ENCODE measurements at regions not wholly inside any gene's neighbourhood (a gene's known extent, or its start where the extent isn't known, plus 50 kb on each side); places are given as distances from the start of the nearest gene placed in this dataset.

DNA sequence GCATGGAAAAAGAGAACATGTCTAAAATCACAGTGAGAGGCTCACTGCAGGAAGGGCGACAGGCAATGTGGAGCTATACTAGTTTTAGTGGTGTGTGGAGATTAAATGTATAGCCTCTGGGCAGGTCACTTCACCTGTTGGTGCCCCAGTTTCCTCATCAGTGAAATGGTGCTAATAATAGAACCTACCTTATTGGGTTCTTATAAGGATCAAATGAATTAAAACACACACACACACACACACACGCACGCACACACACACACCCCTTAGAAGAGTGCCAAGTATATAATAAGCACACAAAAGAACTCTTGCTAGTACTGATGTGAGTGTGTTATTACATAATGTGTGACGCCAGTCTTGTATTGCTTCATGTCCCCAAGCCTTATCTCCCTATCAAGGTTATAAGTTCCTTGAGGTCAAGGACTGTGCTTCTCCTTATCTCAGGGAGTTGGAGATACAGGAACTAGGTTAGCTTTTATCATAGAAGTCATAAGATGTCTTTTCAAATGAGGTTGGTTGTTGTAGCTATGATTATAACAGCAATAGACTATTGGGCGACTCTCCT is 98.0 kb upstream of the CXCR4 start:
- Histone ChIP-seq H3K9me3 (replicated peaks; ENCODE audit: control insufficient read depth, insufficient read depth, low read length) (peaks cover 2% of the 10 kb centered on the region; the same call in 2 of the 3 replicates), H3K9ac (ENCODE audit: control insufficient read depth, insufficient read depth, low read length) (no peak overlapping the region), H3K4me1 (ENCODE audit: control insufficient read depth, insufficient read depth, low read length) (no peaks in the 10 kb centered on the region), H3K27ac (ENCODE audit: control insufficient read depth, insufficient read depth) (no peak overlapping the region), H3K4me3 (no peak overlapping the region), H3K79me2 (ENCODE audit: control insufficient read depth, insufficient read depth, low read length) (no peaks in the 10 kb centered on the region), H2AFZ (ENCODE audit: control insufficient read depth, low read depth, low read length) (no peak overlapping the region), H3K4me2 (ENCODE audit: control insufficient read depth, insufficient read depth) (no peak overlapping the region), H3K27me3 (replicated peaks in 1 of 2; ENCODE audit: control insufficient read depth in 2 of 2, insufficient read depth in 2 of 2, low read length in 1 of 2) (peaks cover 0 to 9% of the 10 kb centered on the region in 2 experiments; a peak in 1 of 4 replicates), H3K36me3 (ENCODE audit: control insufficient read depth in 2 of 2, insufficient read depth in 2 of 2, low read length in 1 of 2) (no peaks in the 10 kb centered on the region), H4K20me1 (ENCODE audit: control insufficient read depth, insufficient read depth) (no peaks in the 10 kb centered on the region)
- POLR2A ChIA-PET: interaction anchor here (1.0 to 4.1 kb wide), 8 partner anchors 9 to 81 kb away, joined by 3 to 27 read pairs (median 4); no protein-coding TSS in a partner anchor
- SMC1A ChIA-PET (ENCODE audit: uncharacterized antibody, unreplicated experiment): interaction anchor here (0.6 to 7.4 kb wide), 23 partner anchors 8 to 302 kb away, joined by 3 to 104 read pairs (median 6); no protein-coding TSS in a partner anchor
- FAIRE-seq (no peak), DNase-seq (ENCODE audit: low read depth, low spot score) (no peak), ATAC-seq (no peak)
- no TSS peak for BruUV-seq (replicated peaks)
- in situ Hi-C loops (cut with MboI): no loop called here
- no peak for TF ChIP-seq SMAD5 (IDR thresholded peaks at IDR 0.05; ENCODE audit: low read depth)
- TF ChIP-seq TBL1XR1 (IDR thresholded peaks at IDR 0.05; ENCODE audit: low read depth, low read length): no peak
- TF ChIP-seq SPI1 (IDR thresholded peaks at IDR 0.05; ENCODE audit: borderline replicate concordance, insufficient read depth, low read depth, low read length): no peak
- TF ChIP-seq, protein P1, sequence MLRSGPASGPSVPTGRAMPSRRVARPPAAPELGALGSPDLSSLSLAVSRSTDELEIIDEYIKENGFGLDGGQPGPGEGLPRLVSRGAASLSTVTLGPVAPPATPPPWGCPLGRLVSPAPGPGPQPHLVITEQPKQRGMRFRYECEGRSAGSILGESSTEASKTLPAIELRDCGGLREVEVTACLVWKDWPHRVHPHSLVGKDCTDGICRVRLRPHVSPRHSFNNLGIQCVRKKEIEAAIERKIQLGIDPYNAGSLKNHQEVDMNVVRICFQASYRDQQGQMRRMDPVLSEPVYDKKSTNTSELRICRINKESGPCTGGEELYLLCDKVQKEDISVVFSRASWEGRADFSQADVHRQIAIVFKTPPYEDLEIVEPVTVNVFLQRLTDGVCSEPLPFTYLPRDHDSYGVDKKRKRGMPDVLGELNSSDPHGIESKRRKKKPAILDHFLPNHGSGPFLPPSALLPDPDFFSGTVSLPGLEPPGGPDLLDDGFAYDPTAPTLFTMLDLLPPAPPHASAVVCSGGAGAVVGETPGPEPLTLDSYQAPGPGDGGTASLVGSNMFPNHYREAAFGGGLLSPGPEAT (IDR thresholded peaks at IDR 0.05; ENCODE audit: low read depth): no peak
- no peak for TF ChIP-seq FOXK2 (IDR thresholded peaks at IDR 0.05)
- TF ChIP-seq ZNF24 (IDR thresholded peaks at IDR 0.05): no peak
- RAD21 ChIA-PET (ENCODE audit: unreplicated experiment): interaction anchor here (0.6 to 5.2 kb wide), 18 partner anchors 8 to 302 kb away, joined by 3 to 40 read pairs (median 4); no protein-coding TSS in a partner anchor
- CTCF ChIA-PET: interaction anchor here (0.8 to 3.7 kb wide), 9 partner anchors 8 to 302 kb away, joined by 4 to 16 read pairs (median 5); no protein-coding TSS in a partner anchor
- intact Hi-C loops (cut with micrococcal nuclease; ENCODE audit: unreplicated experiment): no loop called here
- 65% methylated on average over 5 of the region's 5 CpGs for WGBS (ENCODE audit: insufficient coverage, insufficient replicate concordance, low lambda C conversion rate, missing lambda C conversion rate)

Measured in GM12878 (cell line).